Liver (tissue), 8 donors: ENCODE measurements at regions not wholly inside any gene's neighbourhood (a gene's known extent, or its start where the extent isn't known, plus 50 kb on each side); places are given as distances from the start of the nearest gene placed in this dataset.

ENCODE experiments used
- DNase-seq: peaks from one replicate; pipeline ENCODE4 v3.0.0-alpha.2; 2017; ENCODE audit warnings: low spot score
- H3K27ac ChIP-seq, 2 donors: one replicate each; pipeline ENCODE4 v1.7.0; 2013; ENCODE audit warnings: inconsistent platforms in 2 of 2, low read length in 2 of 2, control low read depth in 1 of 2, low read depth in 1 of 2, mild to moderate bottlenecking in 1 of 2
- H3K27me3 ChIP-seq, 4 donors: one replicate each; pipeline versions ENCODE4 v1.6.1 to v1.7.0; 2013; ENCODE audit warnings: low read length in 3 of 4, inconsistent platforms in 1 of 4, mild to moderate bottlenecking in 1 of 4, moderate library complexity in 1 of 4; ENCODE audit not compliant: control insufficient read depth in 4 of 4, insufficient read depth in 4 of 4
- H3K36me3 ChIP-seq, 4 donors: one replicate each; pipeline versions ENCODE4 v1.6.1 to v1.7.0; 2013; ENCODE audit warnings: low read length in 3 of 4, mild to moderate bottlenecking in 3 of 4, low read depth in 1 of 4, moderate library complexity in 1 of 4; ENCODE audit not compliant: control insufficient read depth in 4 of 4, insufficient read depth in 3 of 4
- H3K4me1 ChIP-seq, 4 donors: one replicate each; pipeline versions ENCODE4 v1.6.1 to v1.7.0; 2013; ENCODE audit warnings: low read length in 3 of 4, mild to moderate bottlenecking in 3 of 4, moderate library complexity in 1 of 4; ENCODE audit not compliant: control insufficient read depth in 4 of 4, insufficient read depth in 4 of 4
- H3K4me3 ChIP-seq, 3 donors: one replicate each; pipeline versions ENCODE4 v1.6.1 to v1.7.0; 2013; ENCODE audit warnings: low read length in 3 of 3, control low read depth in 1 of 3, low read depth in 1 of 3, mild to moderate bottlenecking in 1 of 3
- H3K9ac ChIP-seq, 2 donors: one replicate each; pipeline ENCODE4 v1.7.0; 2013; ENCODE audit warnings: low read length in 2 of 2, mild to moderate bottlenecking in 2 of 2, moderate library complexity in 2 of 2, control low read depth in 1 of 2, low read depth in 1 of 2
- H3K9me3 ChIP-seq, 4 donors: one replicate each; pipeline versions ENCODE4 v1.6.1 to v1.7.0; 2013; ENCODE audit warnings: low read length in 3 of 4; ENCODE audit not compliant: control insufficient read depth in 4 of 4
- EGR1 ChIP-seq, 2 donors: IDR thresholded peaks; 2 replicates each; pipeline ENCODE4 v1.6.1; 2016 to 2018; ENCODE audit warnings: antibody characterized with exemption in 2 of 2, low read depth in 2 of 2
- FOXA1 ChIP-seq: IDR thresholded peaks from 2 replicates; pipeline ENCODE4 v1.6.1; 2016; ENCODE audit warnings: antibody characterized with exemption
- FOXA2 ChIP-seq: IDR thresholded peaks from 2 replicates; pipeline ENCODE4 v1.6.1; 2016; ENCODE audit warnings: antibody characterized with exemption
- GABPA ChIP-seq, 2 donors: IDR thresholded peaks in 1 of 2; conservative IDR thresholded peaks in 1 of 2; 2 replicates each; pipeline ENCODE4 v1.6.1; 2016; ENCODE audit warnings: antibody characterized with exemption in 2 of 2, mild to moderate bottlenecking in 1 of 2, moderate library complexity in 1 of 2
- HNF4A ChIP-seq, 2 donors: conservative IDR thresholded peaks; 2 replicates each; pipeline ENCODE4 v1.6.1; 2016; ENCODE audit warnings: antibody characterized with exemption in 2 of 2, mild to moderate bottlenecking in 2 of 2
- HNF4G ChIP-seq: IDR thresholded peaks from 2 replicates; pipeline ENCODE4 v1.6.1; 2016; ENCODE audit warnings: antibody characterized with exemption
- JUND ChIP-seq, 2 donors: IDR thresholded peaks; 2 replicates each; pipeline ENCODE4 v1.6.1; 2016; ENCODE audit warnings: antibody characterized with exemption in 2 of 2
- NR2F2 ChIP-seq: IDR thresholded peaks from 2 replicates; pipeline ENCODE4 v1.6.1; 2016; ENCODE audit warnings: antibody characterized with exemption
- RAD21 ChIP-seq, 2 donors: IDR thresholded peaks; 2 replicates each; pipeline ENCODE4 v1.6.1; 2016; ENCODE audit warnings: antibody characterized with exemption in 2 of 2, mild to moderate bottlenecking in 2 of 2
- RXRA ChIP-seq, 2 donors: IDR thresholded peaks; 2 replicates each; pipeline ENCODE4 v1.6.1; 2017 to 2018; ENCODE audit warnings: antibody characterized with exemption in 2 of 2, mild to moderate bottlenecking in 1 of 2
- SP1 ChIP-seq: IDR thresholded peaks from 2 replicates; pipeline ENCODE4 v1.6.1; 2018; ENCODE audit warnings: antibody characterized with exemption, mild to moderate bottlenecking
- TAF1 ChIP-seq: conservative IDR thresholded peaks from 2 replicates; pipeline ENCODE4 v1.6.1; 2016; ENCODE audit warnings: antibody characterized with exemption, mild to moderate bottlenecking
- YY1 ChIP-seq: IDR thresholded peaks from 2 replicates; pipeline ENCODE4 v1.6.1; 2016; ENCODE audit warnings: antibody characterized with exemption, mild to moderate bottlenecking
- WGBS: extraction: QIAGEN DNeasy Blood & Tissue Kit; methylation state at CpG from one replicate; pipeline ENCODE4 v1.1.7; 2013; 5-methylcytosine and 5-hydroxymethylcytosine counted together
- TF ChIP-seq, protein P1 (sequence below): IDR thresholded peaks from 2 replicates; pipeline ENCODE4 v1.6.1; 2016; ENCODE audit warnings: antibody characterized with exemption
- TF ChIP-seq, protein P2 (sequence below): IDR thresholded peaks from 2 replicates; pipeline ENCODE4 v1.6.1; 2016; ENCODE audit warnings: antibody characterized with exemption
- TF ChIP-seq, protein P3 (sequence below): fragments of 150-350 bp; IDR thresholded peaks from 2 replicates; pipeline ENCODE4 v1.5.1; 2017; ENCODE audit warnings: improper control_type of control experiment, low read depth, low read length; ENCODE audit not compliant: missing input control
- TF ChIP-seq, protein P4 (sequence below): IDR thresholded peaks from 2 replicates; pipeline ENCODE4 v1.6.1; 2016; ENCODE audit warnings: antibody characterized with exemption
- TF ChIP-seq, protein P5 (sequence below): IDR thresholded peaks from 2 replicates; pipeline ENCODE4 v1.6.1; 2016; ENCODE audit warnings: antibody characterized with exemption, mild to moderate bottlenecking
- donor health status: healthy.
- donor health status: healthy.
- donor health status: healthy.
- donor health status: healthy.
- donor health status: healthy.

DNA sequence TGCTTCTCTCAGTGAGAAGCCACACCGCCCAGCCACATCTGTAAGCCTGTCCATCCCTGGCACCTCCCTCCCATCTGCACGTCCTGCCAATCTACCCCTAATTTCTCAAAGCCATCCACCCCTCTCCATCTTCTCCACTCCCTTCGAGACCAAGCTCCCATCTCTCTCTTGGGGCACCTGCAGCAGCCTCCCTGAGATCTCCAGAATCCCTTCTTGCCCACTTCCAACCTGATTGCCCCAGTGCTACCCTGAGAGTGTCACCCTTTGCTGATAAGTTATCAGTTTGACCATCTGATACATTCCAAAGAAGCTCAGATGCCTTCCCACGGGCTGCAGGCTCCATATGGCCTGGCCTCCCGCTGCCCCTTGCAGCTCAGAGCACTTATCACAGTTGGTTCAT is 496.1 kb downstream of the SHQ1 start:
- TF ChIP-seq, protein P1, sequence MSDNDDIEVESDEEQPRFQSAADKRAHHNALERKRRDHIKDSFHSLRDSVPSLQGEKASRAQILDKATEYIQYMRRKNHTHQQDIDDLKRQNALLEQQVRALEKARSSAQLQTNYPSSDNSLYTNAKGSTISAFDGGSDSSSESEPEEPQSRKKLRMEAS, result no peak
- TF ChIP-seq RAD21 (IDR thresholded peaks at IDR 0.05), result no peak
- TF ChIP-seq FOXA1, result no peak
- no peak for TF ChIP-seq SP1
- no peak for TF ChIP-seq JUND (IDR thresholded peaks at IDR 0.05)
- TF ChIP-seq, protein P2, sequence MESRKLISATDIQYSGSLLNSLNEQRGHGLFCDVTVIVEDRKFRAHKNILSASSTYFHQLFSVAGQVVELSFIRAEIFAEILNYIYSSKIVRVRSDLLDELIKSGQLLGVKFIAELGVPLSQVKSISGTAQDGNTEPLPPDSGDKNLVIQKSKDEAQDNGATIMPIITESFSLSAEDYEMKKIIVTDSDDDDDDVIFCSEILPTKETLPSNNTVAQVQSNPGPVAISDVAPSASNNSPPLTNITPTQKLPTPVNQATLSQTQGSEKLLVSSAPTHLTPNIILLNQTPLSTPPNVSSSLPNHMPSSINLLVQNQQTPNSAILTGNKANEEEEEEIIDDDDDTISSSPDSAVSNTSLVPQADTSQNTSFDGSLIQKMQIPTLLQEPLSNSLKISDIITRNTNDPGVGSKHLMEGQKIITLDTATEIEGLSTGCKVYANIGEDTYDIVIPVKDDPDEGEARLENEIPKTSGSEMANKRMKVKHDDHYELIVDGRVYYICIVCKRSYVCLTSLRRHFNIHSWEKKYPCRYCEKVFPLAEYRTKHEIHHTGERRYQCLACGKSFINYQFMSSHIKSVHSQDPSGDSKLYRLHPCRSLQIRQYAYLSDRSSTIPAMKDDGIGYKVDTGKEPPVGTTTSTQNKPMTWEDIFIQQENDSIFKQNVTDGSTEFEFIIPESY, result no peak
- no peak for TF ChIP-seq NR2F2
- TF ChIP-seq GABPA (IDR thresholded peaks at IDR 0.05 in 1 of 2, conservative IDR thresholded peaks at IDR 0.05 in 1 of 2), result no peak
- TF ChIP-seq, protein P3, sequence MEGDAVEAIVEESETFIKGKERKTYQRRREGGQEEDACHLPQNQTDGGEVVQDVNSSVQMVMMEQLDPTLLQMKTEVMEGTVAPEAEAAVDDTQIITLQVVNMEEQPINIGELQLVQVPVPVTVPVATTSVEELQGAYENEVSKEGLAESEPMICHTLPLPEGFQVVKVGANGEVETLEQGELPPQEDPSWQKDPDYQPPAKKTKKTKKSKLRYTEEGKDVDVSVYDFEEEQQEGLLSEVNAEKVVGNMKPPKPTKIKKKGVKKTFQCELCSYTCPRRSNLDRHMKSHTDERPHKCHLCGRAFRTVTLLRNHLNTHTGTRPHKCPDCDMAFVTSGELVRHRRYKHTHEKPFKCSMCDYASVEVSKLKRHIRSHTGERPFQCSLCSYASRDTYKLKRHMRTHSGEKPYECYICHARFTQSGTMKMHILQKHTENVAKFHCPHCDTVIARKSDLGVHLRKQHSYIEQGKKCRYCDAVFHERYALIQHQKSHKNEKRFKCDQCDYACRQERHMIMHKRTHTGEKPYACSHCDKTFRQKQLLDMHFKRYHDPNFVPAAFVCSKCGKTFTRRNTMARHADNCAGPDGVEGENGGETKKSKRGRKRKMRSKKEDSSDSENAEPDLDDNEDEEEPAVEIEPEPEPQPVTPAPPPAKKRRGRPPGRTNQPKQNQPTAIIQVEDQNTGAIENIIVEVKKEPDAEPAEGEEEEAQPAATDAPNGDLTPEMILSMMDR, result no peak
- TF ChIP-seq FOXA2, result no peak
- no peak overlapping the region for H3K4me3 ChIP-seq
- H3K27me3 ChIP-seq, result no peaks in the 10 kb centered on the region
- no peaks in the 10 kb centered on the region for H3K9me3 ChIP-seq
- no peak for DNase-seq
- H3K9ac ChIP-seq, result no peak overlapping the region
- H3K4me1 ChIP-seq, result peaks cover 0 to 3% (median 0%) of the 10 kb centered on the region in 4 donors
- WGBS, result 90% methylated on average over 5 of the region's 5 CpGs
- H3K27ac ChIP-seq, result no peak overlapping the region
- H3K36me3 ChIP-seq, result no peaks in the 10 kb centered on the region

DNA sequence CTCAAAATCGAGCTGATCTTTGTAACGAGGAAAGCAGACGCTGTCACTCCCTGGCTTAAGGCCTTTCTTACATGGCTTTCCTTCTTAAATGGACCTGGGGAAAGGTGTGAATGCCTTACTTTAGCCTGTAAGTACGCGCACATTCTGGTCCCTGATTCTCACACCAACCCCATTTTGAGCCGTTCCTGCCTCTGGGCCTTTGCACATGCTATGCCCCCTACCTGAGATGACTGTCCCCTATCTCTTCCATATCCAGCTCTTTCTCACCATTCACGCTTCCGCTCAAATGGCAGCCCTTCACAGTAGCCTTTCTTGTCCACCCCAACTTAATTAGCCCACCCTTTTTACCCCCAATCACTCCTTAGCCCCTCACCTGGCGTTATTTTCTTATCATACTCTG is 496.7 kb downstream of the SHQ1 start:
- Histone ChIP-seq H3K9ac (no peak overlapping the region), H3K36me3 (no peaks in the 10 kb centered on the region), H3K4me1 (peaks cover 0 to 3% (median 0%) of the 10 kb centered on the region in 4 donors), H3K9me3 (no peaks in the 10 kb centered on the region), H3K4me3 (no peak overlapping the region), H3K27ac (no peak overlapping the region), H3K27me3 (no peaks in the 10 kb centered on the region)
- DNase-seq, result no peak
- TF ChIP-seq HNF4A (conservative IDR thresholded peaks at IDR 0.05) (no peak), TAF1 (no peak), FOXA1 (no peak), JUND (IDR thresholded peaks at IDR 0.05) (no peak), EGR1 (IDR thresholded peaks at IDR 0.05; ENCODE audit: low read depth in 2 of 2) (no peak), GABPA (IDR thresholded peaks at IDR 0.05 in 1 of 2, conservative IDR thresholded peaks at IDR 0.05 in 1 of 2) (no peak), YY1 (no peak), FOXA2 (no peak), RXRA (IDR thresholded peaks at IDR 0.05) (no peak), SP1 (no peak), RAD21 (IDR thresholded peaks at IDR 0.05) (no peak), NR2F2 (no peak), HNF4G (no peak)
- TF ChIP-seq, protein P2, result no peak
- TF ChIP-seq, protein P4, sequence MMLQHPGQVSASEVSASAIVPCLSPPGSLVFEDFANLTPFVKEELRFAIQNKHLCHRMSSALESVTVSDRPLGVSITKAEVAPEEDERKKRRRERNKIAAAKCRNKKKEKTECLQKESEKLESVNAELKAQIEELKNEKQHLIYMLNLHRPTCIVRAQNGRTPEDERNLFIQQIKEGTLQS, result no peak
- TF ChIP-seq, protein P1, result no peak
- TF ChIP-seq, protein P3, result no peak
- TF ChIP-seq, protein P5, sequence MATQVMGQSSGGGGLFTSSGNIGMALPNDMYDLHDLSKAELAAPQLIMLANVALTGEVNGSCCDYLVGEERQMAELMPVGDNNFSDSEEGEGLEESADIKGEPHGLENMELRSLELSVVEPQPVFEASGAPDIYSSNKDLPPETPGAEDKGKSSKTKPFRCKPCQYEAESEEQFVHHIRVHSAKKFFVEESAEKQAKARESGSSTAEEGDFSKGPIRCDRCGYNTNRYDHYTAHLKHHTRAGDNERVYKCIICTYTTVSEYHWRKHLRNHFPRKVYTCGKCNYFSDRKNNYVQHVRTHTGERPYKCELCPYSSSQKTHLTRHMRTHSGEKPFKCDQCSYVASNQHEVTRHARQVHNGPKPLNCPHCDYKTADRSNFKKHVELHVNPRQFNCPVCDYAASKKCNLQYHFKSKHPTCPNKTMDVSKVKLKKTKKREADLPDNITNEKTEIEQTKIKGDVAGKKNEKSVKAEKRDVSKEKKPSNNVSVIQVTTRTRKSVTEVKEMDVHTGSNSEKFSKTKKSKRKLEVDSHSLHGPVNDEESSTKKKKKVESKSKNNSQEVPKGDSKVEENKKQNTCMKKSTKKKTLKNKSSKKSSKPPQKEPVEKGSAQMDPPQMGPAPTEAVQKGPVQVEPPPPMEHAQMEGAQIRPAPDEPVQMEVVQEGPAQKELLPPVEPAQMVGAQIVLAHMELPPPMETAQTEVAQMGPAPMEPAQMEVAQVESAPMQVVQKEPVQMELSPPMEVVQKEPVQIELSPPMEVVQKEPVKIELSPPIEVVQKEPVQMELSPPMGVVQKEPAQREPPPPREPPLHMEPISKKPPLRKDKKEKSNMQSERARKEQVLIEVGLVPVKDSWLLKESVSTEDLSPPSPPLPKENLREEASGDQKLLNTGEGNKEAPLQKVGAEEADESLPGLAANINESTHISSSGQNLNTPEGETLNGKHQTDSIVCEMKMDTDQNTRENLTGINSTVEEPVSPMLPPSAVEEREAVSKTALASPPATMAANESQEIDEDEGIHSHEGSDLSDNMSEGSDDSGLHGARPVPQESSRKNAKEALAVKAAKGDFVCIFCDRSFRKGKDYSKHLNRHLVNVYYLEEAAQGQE, result no peak
- 96% methylated on average over 9 of the region's 9 CpGs for WGBS
